ENCODE measurements at regions not wholly inside any gene's neighbourhood (a gene's known extent, or its start where the extent isn't known, plus 50 kb on each side); places are given as distances from the start of the nearest gene placed in this dataset.
A peak's percentile ranks its signal among the peaks of the same experiment; 100 is the strongest.

- Histone ChIP-seq H3K9ac (ENCODE audit: insufficient read depth, low read length) (no peak overlapping the region), H3K36me3 (ENCODE audit: control insufficient read depth, insufficient read depth, low read length) (no peaks in the 10 kb centered on the region), H4K20me1 (ENCODE audit: control insufficient read depth, extremely low read depth, insufficient read depth, low read length) (no peaks in the 10 kb centered on the region)
Measured at GRCh38 chr1:55338448-55338820, 123.3 kb upstream of the USP24 start.

GRCh38 chr1:55337801-55338447 is 122.8 kb upstream of the USP24 start:
- Histone ChIP-seq H3K27me3 (ENCODE audit: control insufficient read depth, insufficient read depth, low read length) (no peaks in the 10 kb centered on the region), H3K79me2 (ENCODE audit: control insufficient read depth, insufficient read depth, low read length) (no peaks in the 10 kb centered on the region), H3K4me2 (ENCODE audit: extremely low read depth, insufficient read depth, low read length) (no peak overlapping the region), H3K27ac (ENCODE audit: insufficient read depth, low read length) (no peak overlapping the region), H4K20me1 (ENCODE audit: control insufficient read depth, extremely low read depth, insufficient read depth, low read length) (no peaks in the 10 kb centered on the region), H3K4me3 (replicated peaks in 1 of 4; ENCODE audit: control extremely low read depth in 1 of 4, insufficient read depth in 1 of 4, low read depth in 3 of 4, low read length in 4 of 4) (no peak overlapping the region), H3K4me1 (ENCODE audit: control insufficient read depth, extremely low read depth, insufficient read depth, low read length) (no peaks in the 10 kb centered on the region), H2AFZ (ENCODE audit: low read length) (peak overlapping the region; percentile 50), H3K36me3 (ENCODE audit: control insufficient read depth, insufficient read depth, low read length) (no peaks in the 10 kb centered on the region), H3K9me3 (ENCODE audit: control insufficient read depth, insufficient read depth, low read depth, low read length) (no peaks in the 10 kb centered on the region), H3K9ac (ENCODE audit: insufficient read depth, low read length) (no peak overlapping the region)
- peak; percentile 58 to 83 for DNase-seq (ENCODE audit: low read depth in 2 of 2)
- TF ChIP-seq CTCF (conservative IDR thresholded peaks at IDR 0.05 in 1 of 2, IDR thresholded peaks at IDR 0.05 in 1 of 2; ENCODE audit: low read depth in 1 of 2, low read length in 2 of 2) (peak; percentile 37 to 67), EZH2 (IDR thresholded peaks at IDR 0.05; ENCODE audit: low read length, missing control alignments) (no peak)

More at GRCh38 chr1:55338448-55338820, 123.3 kb upstream of the USP24 start:
- DNase-seq (ENCODE audit: low read depth in 2 of 2) = no peak
- H3K27ac ChIP-seq (ENCODE audit: insufficient read depth, low read length) = no peak overlapping the region
- no peak for TF ChIP-seq CTCF (conservative IDR thresholded peaks at IDR 0.05 in 1 of 2, IDR thresholded peaks at IDR 0.05 in 1 of 2; ENCODE audit: low read depth in 1 of 2, low read length in 2 of 2)
- no peak for TF ChIP-seq EZH2 (IDR thresholded peaks at IDR 0.05; ENCODE audit: low read length, missing control alignments)
- H3K79me2 ChIP-seq (ENCODE audit: control insufficient read depth, insufficient read depth, low read length) = no peaks in the 10 kb centered on the region
- H3K4me1 ChIP-seq (ENCODE audit: control insufficient read depth, extremely low read depth, insufficient read depth, low read length) = no peaks in the 10 kb centered on the region
- no peak overlapping the region for H2AFZ ChIP-seq (ENCODE audit: low read length)
- no peaks in the 10 kb centered on the region for H3K27me3 ChIP-seq (ENCODE audit: control insufficient read depth, insufficient read depth, low read length)
- H3K4me2 ChIP-seq (ENCODE audit: extremely low read depth, insufficient read depth, low read length) = no peak overlapping the region
- no peak overlapping the region for H3K4me3 ChIP-seq (replicated peaks in 1 of 4; ENCODE audit: control extremely low read depth in 1 of 4, insufficient read depth in 1 of 4, low read depth in 3 of 4, low read length in 4 of 4)
- no peaks in the 10 kb centered on the region for H3K9me3 ChIP-seq (ENCODE audit: control insufficient read depth, insufficient read depth, low read depth, low read length)

GRCh38 chr1:55334797-55335196 is 119.6 kb upstream of the USP24 start:
- Histone ChIP-seq H3K4me2 (ENCODE audit: extremely low read depth, insufficient read depth, low read length) (no peak overlapping the region), H3K9me3 (ENCODE audit: control insufficient read depth, insufficient read depth, low read depth, low read length) (no peaks in the 10 kb centered on the region), H3K4me3 (replicated peaks in 1 of 4; ENCODE audit: control extremely low read depth in 1 of 4, insufficient read depth in 1 of 4, low read depth in 3 of 4, low read length in 4 of 4) (no peak overlapping the region), H3K27ac (ENCODE audit: insufficient read depth, low read length) (no peak overlapping the region), H3K4me1 (ENCODE audit: control insufficient read depth, extremely low read depth, insufficient read depth, low read length) (no peaks in the 10 kb centered on the region), H4K20me1 (ENCODE audit: control insufficient read depth, extremely low read depth, insufficient read depth, low read length) (no peaks in the 10 kb centered on the region), H3K27me3 (ENCODE audit: control insufficient read depth, insufficient read depth, low read length) (no peaks in the 10 kb centered on the region), H3K36me3 (ENCODE audit: control insufficient read depth, insufficient read depth, low read length) (no peaks in the 10 kb centered on the region), H2AFZ (ENCODE audit: low read length) (no peak overlapping the region), H3K79me2 (ENCODE audit: control insufficient read depth, insufficient read depth, low read length) (no peaks in the 10 kb centered on the region), H3K9ac (ENCODE audit: insufficient read depth, low read length) (no peak overlapping the region)
- TF ChIP-seq EZH2 (IDR thresholded peaks at IDR 0.05; ENCODE audit: low read length, missing control alignments) = no peak
- TF ChIP-seq CTCF (conservative IDR thresholded peaks at IDR 0.05 in 1 of 2, IDR thresholded peaks at IDR 0.05 in 1 of 2; ENCODE audit: low read depth in 1 of 2, low read length in 2 of 2) = no peak
- DNase-seq (ENCODE audit: low read depth in 2 of 2) = no peak
